Right renal pelvis (tissue), 4 donors: ENCODE measurements at regions not wholly inside any gene's neighbourhood (a gene's known extent, or its start where the extent isn't known, plus 50 kb on each side); places are given as distances from the start of the nearest gene placed in this dataset.

Experiments
- DNase-seq, 4 donors: peaks; one replicate each; pipeline ENCODE4 v3.0.0-alpha.2; 2013; ENCODE audit warnings: low read depth in 4 of 4, low spot score in 3 of 4, missing footprints in 1 of 4

DNA sequence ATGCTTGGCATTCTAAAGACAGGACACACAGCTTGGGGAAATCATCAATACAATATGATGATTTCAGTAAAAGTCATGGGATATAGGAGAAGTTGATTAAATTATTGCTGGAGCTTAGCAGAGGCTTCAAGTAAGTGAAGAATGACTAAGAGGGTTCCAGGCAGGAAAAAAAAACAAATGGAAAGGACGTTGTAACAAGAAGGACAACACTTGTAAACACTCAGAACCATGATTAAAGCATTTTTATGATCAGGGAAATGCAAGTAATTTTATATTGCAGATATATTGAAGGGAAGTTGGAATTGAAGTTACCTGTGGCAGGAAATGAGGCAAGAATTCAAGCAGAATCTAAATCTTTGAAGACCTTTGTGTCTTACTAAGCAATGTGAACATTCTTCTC lies 602.7 kb upstream of the NEGR1 start:
- DNase-seq, result no peak

GRCh38 chr1:72869873-72870272 lies 587.5 kb upstream of the NEGR1 start:
- no peak for DNase-seq

DNA sequence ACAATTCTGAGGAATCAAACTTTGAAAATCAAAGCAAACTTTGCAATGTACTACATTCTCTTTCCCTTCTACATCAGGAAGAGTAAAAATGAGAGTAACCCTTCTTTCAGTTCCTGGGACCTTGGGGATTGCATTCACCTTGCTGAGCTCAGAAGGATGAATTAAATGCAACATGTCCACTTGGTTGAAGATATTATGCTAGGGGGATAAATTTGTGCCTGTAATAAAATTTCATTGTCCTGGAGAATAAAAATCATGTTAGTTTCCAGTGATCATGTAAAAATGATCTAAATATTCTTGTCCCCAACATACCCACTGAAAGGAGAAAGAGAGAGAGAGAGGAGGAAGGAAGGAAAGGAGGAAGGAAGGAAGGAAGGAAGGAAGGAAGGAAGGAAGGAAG lies 587.1 kb upstream of the NEGR1 start:
- no peak for DNase-seq

- no peak for DNase-seq
These were observed 569.3 kb upstream of the NEGR1 start for GRCh38 chr1:72851597-72851996.

DNA sequence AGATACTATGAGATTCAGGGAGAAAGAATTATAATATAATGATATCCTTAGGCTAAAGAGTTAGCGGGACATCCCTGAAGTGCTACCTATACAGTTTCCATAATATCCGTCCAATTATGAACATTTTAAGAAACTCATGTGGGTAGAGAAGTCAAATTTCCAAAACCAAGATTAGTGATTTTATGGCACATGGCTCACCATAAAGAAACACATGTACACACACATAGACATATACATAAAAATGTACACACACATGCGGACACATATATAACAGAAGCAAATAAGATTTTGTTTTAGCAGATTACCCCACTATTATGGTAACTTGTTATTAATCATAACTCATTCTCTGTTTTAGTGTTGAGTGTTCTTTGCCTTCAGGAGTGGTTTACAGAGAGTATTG lies 566.7 kb upstream of the NEGR1 start:
- no peak for DNase-seq

DNA sequence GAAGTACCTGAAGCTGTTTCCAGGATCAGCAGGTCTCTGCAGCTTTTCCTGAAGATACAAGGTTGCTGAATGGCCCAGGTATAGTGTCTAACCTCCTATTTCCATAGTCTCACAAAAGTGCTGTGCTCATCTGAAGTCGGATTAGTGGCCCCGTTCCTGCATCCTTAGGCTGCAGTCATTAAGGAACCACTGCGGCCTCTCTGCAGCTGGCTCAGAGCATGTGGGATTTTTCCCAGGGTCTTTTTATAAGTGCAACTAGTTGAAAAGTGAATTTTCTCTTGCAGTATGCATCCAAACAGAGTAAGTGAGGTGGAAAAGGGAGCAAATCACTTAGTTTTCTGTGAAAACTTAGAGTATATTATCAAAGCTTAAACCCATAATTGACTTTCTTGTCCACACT lies 565.3 kb upstream of the NEGR1 start:
- no peak for DNase-seq

- DNase-seq, result no peak
These were observed 564.3 kb upstream of the NEGR1 start for GRCh38 chr1:72846476-72847278.

GRCh38 chr1:72845981-72846380 lies 563.6 kb upstream of the NEGR1 start:
- DNase-seq, result no peak

- DNase-seq, result no peak
These were observed 563.0 kb upstream of the NEGR1 start for GRCh38 chr1:72845381-72845780.

GRCh38 chr1:72837781-72838180 lies 555.4 kb upstream of the NEGR1 start:
- DNase-seq, result no peak

GRCh38 chr1:72830606-72831390 lies 548.5 kb upstream of the NEGR1 start:
- DNase-seq, result no peak

DNA sequence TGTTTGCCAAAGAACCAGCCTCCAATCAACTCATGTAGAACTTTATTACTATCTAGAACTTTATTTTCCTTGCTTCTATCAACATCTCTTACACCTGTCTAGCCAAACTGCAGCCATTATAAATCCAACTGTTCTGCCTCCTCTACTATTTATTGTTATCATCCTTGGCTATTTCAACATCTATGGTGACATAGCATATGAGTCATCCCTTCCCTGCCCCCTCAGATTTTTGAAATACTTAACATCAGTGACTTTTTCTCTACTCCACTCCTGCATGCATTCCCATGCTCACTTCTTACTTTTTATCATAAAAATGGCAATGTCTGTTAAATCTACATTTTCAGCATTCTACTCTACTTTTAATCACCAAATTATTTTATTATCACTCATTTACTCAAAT lies 544.9 kb upstream of the NEGR1 start:
- no peak for DNase-seq

DNA sequence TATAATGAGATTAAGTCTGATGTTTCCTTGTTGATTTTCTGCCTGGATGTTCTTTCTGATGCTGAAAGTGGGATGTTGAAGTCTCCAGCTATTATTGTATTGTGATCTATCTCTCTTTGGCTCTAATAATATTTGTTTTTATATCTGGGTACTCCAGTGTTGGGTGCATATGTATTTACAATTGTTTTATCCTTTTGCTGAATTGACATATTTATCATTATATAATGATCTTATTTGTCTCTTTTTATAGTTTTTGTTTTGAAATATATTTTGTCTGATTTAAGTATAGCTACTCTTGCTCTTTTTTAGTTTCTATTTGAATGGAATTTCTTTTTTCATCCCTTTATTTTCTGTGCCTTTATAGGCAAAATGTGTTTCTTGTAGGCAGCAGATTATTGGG lies 522.2 kb upstream of the NEGR1 start:
- no peak for DNase-seq

GRCh38 chr1:72781038-72781437 lies 498.7 kb upstream of the NEGR1 start:
- DNase-seq, result no peak

DNA sequence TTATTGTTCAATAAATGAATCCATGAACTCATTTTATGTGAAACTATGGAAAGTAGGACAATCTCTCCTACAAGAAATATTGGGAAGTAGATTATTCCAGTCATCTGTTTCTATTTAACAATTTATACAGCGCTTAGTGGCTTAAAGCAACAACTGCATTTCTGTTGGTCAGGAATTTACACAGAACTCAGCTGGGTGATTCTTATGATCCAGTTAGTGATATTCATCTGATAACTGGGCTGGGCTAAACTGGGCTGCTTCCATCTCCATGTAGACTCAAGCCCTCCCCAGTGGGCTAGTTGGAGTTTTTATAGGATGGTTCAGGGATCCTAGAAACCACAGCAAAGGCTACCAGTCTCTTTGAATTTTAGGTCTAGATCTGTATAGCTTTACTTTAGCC lies 497.9 kb upstream of the NEGR1 start:
- no peak for DNase-seq

DNA sequence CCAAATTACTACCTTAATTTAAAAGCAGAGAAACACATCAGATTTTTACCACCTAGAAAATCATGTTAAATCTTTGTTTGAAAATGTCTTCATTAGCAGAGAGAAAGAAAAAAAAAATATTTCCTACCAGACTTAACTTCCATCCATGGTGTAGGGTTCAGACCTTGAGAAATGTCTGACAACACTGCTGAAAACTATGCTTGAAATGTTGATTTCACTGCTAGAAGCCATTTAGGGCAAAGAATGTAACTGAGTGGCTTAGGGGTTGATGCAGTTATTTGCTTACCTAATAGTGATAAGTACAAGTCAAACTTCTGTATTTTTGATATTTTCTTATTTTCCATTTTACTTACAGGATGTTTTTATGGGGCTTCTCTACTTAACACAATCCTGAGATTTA lies 495.6 kb upstream of the NEGR1 start:
- no peak for DNase-seq

DNA sequence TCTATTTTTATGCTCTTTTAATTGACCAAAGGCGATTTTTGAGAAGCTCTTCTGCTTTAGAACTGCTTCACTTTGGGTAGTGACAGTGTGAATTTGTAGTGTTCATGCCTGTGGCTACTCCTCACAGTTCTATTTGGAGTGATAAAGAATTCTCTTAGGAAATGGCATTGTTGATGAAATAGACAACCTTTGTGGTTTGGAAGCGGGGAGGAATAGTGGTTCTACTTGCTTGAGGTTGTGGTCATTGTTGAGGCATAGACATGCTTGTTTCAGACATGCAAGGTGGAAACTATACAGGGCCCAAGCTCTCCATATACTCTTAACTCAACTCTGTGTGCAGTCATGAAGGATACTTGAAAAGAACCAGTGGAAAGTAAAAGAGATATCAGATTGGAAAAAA lies 481.1 kb upstream of the NEGR1 start:
- DNase-seq, result no peak

DNA sequence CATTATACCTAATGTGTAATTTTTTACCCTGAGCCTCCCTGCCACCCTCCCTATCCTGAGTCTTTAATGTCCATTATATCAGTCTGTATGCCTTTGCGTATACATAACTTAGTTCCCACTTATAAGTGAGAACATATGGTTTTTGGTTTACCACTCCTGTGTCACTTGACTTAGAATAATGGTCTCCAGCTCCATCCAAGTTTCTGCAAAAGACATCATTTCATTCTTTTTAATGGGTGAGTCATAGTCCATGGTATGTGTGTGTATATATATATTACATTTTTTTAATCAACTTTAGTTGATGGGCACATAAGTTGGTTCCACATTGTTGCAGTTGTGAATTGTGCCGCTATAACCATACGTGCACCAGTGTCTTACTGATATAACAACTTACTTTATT lies 477.1 kb upstream of the NEGR1 start:
- DNase-seq, result no peak

DNA sequence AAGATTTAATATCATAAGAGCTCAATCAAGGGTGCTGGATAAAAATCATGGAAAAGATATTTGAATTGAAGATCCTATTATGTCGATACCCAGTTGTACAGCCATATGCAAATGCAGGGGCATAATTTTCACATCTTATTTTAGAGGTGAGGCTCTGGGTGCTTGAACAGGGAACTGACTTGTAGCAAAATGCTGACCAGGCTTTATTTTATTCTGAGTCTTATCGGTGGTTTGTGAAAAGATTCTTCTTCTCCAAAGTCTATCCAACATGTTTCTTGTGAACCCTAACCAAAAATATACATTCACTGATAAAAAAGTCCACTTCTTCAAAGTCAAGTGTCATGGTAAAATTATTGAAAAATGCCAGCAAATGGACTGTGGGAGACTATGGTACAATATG lies 475.5 kb upstream of the NEGR1 start:
- no peak for DNase-seq

DNA sequence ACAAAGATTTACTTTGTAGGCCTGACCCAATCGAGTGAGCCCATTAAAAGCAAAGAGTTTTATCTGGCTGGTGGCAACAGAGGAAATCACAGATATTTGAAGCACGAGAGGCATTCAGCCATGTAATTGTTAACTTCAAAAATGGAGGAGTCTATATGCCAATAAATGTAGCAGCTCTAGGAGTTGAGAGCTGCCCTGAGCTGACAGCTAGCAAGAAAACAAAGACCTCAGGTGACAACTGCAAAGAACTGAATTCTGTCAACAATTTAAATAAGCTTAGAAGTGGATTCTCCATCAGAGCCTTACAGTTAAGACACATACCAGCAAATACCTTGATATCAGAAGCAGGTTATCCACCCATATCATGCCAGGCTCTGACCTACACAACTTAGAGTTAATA lies 463.1 kb upstream of the NEGR1 start:
- DNase-seq, result no peak

- DNase-seq, result no peak
These were observed 452.1 kb upstream of the NEGR1 start for GRCh38 chr1:72734415-72734814.
